NOMO-1 treated with dmso at 0.1 percent for 144 hours (cell line): ENCODE measurements at regions not wholly inside any gene's neighbourhood (a gene's known extent, or its start where the extent isn't known, plus 50 kb on each side); places are given as distances from the start of the nearest gene placed in this dataset.

Experiments used
- DNase-seq: peaks from one replicate; lab custom pipeline; 2025; ENCODE audit not compliant: unreplicated experiment; lab: John Stamatoyannopoulos, UW

DNA sequence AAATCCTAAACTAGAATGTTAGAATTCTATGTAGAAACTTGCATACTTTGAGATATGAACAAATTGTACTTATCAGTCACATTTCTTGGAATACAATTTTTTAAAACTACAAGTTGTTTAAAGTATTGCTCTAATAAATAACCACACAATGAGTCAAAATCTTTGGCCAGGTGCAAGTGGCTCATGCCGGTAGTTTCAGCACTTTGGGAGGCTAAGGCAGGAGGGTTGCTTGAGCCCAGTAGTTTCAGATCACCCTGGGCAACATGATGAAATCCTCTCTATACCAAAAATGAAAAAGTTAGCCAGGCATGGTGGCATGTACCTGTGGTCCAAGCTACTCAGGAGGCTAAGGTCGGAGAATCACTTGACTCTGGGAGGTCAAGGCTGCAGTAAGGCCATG lies 257.8 kb downstream of the COX7C start:
- DNase-seq: no peak

DNA sequence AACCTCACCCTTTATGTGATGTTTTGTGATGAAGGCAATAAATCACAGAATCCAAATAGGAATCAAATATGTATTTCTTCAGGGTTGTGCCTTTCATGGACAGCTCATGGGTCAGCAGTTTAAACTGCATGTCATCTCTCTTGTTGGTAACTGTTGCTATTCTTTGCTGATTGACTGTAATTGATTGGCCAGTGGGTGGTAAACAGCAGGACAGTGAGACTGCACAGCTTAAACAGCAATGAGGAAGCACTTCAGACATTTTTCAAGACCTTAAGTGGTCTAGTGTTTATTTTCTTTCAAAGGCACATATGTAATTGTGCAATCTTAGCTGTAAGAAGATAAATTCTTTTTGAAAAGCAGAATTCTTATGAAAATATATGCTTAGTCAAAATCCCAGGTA lies 260.5 kb downstream of the COX7C start:
- DNase-seq: no peak

DNA sequence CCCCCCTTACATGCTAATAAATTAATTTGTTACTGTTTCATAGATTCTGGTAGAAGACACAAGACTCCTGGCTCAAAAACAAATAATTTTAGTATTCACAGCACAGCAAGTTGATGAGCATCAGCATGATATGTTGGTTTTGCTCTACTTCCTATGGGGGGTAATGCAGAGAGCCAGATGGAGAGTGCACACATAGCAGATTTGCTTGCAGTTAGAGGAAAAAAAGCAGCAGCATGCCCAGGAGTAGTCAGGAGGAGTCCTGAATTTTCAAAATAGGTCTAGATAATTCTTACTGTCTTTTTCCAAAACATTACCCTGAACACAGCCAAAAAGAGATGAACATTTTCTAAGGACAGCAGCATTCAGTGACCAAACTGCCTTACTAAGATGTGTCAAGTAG lies 261.3 kb downstream of the COX7C start:
- DNase-seq: no peak

DNA sequence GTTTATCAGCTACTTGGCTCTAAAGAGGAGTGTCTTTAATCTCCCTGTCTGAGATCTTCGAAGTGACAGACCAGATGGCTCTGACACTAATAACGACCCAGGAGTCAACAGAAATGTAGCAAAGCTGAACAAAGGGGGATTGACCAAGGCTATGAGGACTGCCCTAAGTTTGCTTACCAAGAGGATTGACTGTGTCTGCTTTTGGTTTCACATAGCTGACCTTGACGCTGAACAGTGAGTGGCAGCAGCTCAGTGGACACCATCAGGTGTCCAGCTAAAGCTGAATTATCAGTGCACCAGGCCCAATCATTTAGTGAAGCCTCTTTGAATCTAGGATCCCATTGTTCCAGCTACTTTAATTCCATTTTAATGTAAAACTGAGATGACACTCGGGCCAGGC lies 262.6 kb downstream of the COX7C start:
- DNase-seq: no peak

DNA sequence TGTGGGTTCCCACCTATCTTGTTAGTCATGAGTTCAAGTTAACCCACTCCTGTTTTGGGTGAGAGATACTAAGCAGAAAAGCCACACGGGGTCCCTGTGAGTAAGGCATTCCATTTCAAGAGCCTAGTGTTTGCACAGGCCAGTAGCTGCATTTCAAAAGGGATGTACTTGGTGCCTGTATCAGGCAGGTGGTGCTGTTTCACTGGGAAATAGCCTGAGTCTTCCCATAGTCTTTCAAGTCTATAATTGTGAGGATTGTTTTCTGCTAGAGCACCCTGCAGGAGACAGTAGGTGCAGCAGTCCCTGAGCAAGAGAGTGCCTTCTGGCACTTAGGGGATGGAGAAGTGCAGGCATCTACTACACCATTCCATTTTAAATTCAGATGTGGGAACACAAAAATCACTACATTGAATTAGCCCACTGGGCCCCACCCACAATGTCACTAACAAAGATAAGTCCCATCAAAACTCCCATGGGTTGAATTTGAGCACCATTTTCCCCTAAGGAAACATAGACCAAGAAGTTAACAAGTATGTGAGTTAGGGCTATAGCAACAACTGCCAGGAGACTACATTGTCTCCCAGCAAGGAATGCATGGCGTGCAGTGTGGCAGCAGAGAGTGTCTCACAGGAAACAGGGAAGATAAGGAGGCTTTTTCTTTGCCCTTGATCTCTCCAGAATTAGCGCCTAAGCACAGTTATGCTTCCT lies 263.2 kb downstream of the COX7C start:
- peak; percentile 27 for DNase-seq

DNA sequence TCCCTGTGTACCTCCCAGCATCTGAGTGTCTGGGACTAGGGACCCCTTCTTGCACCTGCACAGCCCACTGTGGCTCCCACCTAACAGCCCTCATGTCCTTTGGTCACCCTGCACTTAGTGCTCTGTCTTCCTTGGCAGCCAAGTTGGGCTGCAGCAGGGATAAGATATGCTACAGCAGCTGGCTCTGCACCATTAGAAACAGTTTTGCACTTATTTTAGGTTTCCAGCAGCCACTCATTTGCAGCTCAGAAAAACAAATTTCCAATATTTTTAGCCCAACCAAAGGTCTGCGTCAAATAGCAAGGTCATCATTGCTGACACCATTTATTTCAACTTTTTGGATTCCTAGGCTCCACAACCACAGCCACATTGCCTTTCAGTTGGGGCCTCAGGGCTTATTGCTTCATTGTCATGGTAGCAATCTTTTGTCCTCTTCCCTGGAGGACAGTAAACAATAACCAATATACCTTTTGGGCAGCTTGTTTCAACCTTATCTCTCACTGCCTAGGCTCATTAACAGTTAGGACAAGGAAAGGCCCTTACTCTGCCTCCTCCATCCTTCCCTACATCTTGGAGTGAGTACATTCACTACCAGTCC lies 263.9 kb downstream of the COX7C start:
- no peak for DNase-seq

DNA sequence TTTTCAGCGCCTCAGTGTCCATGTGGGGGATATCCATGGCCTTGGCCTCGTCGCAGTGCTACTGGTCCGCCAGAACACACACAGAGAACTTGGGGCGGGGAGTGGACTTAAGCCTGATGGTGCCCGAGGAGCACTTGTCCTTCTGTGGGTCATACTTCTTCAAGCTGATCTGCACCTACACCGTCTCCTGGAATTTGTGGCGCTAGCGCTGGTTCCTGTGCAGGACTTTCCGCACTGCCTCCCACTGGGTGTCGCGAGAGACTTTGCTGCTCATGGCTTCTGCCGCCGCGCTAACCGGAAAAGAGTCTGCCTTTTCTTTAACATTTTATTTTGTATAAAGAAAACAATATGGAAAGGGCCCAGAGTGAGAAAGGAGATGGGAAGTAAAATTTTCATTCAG lies 266.9 kb downstream of the COX7C start:
- DNase-seq: no peak

DNA sequence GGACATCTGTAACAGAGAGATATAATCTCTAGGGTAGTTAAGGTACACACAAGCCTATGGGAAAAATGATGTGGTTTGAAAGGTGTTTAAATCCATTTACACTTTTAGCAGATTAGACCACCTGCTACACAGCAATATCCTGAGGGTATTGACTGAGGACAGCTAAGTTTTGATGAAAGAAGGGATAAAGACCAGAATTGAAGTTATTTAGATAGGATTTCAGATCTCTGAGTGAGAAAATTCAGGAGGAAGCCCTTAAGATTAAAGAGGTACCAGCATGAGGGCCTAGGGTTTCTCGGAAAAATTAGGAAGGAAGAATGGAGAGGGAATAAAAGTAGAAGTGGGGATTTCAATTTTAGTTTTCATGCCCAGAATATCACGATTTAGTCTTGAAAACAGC lies 267.3 kb downstream of the COX7C start:
- DNase-seq: no peak

DNA sequence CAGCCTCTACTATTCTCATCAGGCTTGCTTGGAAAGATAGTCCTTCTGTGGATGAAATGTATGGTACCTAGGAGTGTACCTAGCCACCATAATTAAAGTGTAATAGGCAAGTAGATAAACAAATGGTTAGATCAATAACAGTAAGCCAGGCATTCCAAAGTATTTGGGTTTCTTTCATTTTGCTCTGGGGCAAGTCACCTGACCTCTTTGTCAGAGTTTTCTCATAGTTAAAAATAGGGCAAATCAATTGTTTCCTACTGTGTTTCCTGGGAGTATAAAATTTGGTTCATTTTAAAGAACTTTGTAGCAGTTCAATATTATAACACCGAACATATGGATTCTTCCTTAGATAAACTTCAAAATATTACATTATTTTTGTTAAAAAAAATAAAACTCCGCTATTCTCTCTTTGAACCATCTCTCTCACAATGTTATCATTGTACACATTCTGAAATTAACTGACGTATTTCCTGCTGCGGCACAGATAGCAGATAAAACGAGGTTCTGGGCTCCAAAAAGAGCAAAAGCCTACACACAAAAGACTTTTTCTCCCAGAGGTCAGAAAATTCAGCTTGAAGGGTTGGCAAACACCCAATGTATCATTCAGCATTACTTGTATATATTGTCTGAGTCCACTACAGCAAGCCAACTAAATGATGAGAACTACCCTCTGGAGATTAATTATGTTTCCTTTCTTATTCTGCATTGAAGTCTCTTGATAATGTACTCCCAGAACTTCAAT lies 267.9 kb downstream of the COX7C start:
- no peak for DNase-seq

DNA sequence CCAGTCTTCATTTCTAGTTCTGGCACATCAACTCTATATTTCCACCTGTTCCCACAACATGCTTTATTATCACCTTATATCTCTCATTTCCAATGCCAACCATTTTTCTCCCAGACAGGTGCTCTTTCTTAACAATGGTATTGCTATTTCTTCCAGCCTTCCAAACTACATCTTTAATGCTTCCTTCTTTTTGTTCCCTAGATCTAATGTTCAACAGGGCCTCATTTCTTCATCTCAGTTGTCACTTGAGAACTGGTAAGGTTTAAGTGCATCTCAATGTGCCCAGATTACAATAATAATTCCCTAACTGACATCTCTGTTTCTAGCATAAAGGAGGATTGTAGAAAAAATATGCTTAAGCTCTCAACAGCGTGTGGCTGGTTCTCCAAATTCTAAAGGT lies 272.6 kb downstream of the COX7C start:
- no peak for DNase-seq

DNA sequence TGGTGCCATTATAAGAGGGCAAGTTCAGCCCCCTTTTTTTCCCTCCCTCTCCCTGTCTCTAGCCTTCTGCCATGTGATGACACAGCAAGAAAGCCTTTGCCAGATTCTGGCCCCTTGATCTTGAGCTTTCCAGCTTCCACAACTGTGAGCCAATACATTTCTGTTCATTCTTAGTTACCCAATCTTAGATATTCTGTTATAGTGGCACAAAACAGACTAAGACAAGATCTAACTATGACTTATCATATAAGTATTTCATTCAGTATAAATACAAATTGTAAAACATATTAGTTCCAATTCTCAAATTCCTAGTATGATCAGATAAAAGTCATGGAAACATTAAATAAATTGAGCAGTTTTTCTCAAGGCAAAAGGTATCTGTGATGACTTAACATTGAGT lies 276.3 kb downstream of the COX7C start:
- no peak for DNase-seq

DNA sequence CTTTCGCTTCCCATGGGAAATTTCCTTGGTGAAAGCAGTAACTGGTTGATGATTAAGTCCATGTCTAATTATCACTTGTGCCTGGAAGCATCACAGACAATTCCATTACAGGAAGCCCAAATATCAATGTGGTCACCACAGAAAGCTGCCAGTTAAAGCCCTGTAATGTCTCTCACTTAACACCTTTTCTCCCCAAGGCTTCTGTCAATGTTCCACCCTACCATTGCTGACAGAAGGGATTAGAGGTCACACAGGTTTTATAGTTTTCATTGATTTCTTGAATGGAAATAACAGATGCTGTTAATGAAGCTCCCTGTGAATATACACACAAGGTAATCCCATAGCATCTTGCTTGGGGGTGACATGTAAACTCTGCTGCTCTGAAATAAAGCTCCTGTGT lies 279.2 kb downstream of the COX7C start:
- no peak for DNase-seq

DNA sequence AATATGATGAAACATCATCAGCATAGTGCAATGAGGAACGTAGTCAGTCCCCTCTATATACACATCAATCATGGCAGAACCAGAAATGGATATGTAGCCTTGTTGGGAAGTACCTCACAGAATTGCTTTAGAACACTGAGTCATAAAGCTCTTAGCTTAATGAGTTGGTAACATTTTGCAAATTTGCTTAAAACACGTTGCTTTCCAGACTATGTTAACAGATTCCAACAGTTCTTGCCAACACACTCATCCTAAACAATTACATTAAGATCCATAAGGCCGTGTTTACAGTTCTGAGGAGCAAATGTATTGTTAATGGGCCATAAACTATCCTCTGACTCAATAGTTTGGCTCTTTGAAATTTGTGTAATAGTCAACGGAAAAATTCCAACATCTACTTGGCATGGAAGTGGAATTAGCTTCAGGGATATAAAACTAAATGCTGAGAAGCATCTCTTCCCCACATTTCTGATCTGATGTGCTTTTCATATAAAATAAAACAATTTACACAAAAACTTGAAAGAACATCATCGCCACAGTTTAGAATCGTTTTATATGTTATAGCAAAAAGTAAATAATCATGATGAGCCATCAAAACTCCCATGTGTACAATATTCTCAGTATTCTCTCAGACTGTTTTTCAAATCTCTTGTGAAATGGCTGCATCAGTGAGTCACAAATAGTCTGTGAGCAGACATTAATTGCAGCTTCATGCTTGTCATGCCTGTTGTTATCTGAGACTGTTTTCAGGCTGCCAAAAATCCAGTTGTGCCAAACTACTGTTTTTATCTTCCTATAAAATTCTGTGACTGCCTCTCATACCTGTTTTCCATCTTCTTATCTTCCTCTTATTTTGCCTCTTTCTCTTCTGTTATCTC lies 291.9 kb downstream of the COX7C start:
- no peak for DNase-seq

DNA sequence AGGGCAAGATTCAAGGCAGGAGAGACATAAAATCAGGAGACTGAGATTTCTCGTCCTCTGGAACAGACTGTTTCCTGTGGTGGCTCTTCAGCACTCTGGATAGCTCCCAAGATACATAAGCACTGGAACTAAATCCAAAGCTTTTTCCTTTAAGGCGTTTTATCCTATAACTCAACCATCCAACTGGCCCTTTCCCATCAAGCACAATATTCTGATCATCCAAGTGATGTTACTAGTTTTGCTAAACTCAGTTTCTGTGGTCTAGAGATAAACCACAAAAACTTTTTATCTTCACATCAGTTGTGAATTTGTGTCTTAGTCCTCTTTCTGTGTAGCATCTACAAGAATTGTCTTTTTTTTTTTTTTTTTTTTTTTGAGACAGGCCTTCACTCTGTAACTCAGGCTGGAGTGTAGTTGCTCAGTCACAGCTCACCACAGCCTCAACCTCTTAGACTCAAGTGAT lies 299.4 kb downstream of the COX7C start:
- DNase-seq: no peak

DNA sequence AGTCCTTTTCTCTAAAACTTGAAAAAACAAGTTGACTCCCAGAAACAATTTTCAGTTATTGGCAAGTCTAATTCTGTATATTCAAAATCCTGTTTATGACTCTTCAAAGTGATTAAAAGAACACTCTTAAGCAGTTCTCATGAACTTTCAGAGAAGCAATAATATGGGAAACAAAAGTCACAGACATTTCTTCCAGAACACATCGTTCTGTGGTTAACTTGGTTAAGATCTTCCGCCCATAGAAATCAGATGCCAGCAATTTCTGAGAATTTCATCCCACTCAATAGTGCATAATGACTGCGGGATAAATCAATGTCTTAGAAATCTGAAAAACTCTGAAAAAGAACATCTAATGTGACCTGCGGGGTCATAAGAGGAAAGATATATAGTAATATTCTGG lies 300.5 kb downstream of the COX7C start:
- DNase-seq: no peak

DNA sequence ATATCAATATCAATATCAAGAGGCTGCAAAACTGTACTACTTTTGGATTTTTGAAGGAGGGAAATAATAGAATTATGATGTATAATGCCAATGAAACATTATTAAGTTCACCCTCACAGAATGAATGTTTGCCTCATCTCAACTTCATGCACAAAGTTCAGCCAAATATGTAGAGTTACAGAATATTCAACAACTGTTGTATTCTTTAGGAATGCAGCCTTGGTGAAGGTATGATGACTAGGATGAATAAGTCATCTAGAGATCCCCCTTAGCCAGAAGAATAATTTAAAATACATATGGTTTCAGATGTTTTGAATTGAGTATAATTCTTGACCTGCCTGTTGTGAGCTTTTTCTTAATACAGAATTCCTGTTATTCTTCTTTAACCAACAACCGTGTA lies 308.3 kb downstream of the COX7C start:
- no peak for DNase-seq

DNA sequence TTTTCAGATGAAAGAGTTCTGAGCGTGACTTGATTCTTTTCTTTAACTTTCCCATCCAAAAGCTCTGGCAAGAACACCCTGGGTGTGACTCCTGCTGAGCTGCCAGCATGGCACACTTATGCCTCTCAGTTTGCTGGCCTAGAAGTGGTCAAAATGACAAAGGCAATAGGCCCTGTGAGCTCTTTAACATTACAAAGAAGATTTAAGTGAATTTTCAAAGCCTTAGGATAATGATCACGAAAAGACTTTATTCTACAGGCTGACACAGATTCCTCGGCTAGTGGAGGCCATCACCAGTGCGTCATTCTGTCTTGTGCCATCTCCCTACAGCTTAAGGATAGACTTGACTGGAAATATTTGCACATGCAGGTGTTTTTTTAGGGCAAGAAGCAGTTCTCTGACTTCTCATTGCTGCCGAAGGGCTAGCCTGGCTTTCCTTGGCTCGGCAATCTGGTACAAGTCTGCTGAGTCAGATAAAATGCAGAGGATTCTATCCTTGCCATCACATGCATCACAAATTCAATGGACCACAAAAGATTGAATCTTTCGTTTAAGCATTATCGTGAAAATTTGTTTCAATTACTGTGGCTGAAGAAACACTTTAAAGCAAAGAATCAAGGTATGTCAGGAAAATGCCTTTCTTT lies 311.5 kb downstream of the COX7C start:
- no peak for DNase-seq

DNA sequence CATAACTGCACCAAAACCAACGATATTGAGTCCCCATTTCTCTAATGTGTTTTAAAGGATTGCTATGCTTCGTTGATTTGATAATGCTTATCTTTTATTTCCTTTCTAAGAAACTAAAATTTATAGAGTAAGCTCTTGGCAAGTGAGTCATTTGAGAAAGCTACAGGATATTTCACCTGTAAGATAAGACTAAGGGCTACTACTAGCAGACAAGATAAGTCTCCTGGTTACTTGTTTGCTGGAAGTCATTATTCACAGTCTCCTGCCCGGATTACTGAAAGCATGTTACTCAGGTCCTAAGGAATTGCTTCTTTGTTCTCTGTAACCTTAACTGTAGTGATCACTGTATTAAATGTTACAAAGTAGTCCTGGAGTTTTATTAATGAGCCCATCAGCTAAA lies 315.9 kb upstream of the RASA1 start:
- DNase-seq: no peak

DNA sequence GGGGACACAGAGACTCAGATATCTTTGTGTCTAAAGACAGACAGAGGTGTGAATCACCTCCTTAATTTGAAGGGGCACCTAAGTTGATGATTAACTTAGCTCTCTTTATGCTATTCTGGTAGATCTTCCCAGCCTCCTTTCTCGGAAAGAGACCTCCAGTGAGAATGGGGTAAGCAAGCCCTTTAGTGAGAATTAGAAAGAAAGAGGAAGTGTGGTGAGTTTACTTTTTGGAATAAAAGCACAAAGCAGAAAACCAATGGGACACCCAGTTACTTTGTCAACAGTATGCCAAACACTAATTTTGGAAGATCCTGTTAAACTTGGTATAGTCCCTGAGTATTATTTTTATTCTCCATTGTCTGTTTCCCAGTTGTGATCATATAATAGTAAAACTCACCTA lies 302.8 kb upstream of the RASA1 start:
- DNase-seq: no peak

DNA sequence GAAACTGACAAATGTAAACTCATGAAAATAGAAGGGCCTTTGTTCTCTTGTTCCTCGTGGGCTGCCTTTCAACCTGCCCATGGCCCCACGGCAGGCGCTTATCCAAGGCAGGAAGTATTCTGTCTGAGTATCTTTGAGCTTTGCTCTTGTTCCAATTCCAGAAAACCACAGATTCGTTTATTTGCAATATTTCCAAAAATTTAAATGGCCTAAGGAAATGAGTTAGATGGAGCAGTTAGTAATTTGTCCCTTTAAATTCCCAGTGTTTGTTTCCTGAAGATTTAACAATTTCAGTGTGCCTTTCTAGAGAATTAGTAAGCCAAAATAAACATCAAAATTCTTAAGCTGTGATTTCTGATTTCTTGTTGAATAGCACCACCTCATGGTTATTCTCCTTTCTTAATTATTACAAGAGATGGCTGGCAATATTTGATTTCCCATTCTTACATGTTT lies 299.4 kb upstream of the RASA1 start:
- DNase-seq: no peak

DNA sequence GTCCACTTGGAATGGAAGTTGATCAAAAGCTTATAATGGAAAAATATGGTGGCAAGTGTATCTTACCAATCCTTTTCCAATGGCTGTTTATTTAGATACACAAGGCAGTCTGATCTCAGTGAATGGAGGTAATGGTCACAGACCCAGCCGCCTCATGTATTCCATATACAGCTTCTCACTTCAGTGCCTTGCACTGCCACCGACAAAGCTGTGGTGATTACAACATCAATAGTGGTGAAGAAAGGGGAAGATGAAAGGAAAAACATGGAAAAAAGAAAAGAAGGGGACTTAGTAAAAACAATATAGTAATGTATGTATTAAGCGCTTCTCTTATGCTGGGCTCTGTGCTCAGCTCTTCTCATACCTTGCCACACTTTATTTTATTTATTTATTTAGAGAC lies 297.3 kb upstream of the RASA1 start:
- DNase-seq: no peak
